Inflammatory macrophage treated with lipopolysaccharide for 4 hours (primary cell): ENCODE measurements at regions not wholly inside any gene's neighbourhood (a gene's known extent, or its start where the extent isn't known, plus 50 kb on each side); places are given as distances from the start of the nearest gene placed in this dataset.
"Not testable (repeated sequence)": the region's sequence is repeated elsewhere in the genome, so short reads cannot be mapped to it uniquely, and the experiment has no call there.

Experiments
- DNase-seq: peaks from one replicate; pipeline ENCODE4 v3.0.0-alpha.2; 2020

GRCh38 chr5:12095808-12096281 is 191.6 kb upstream of the CTNND2 start:
- no peak for DNase-seq

- DNase-seq = no peak
These were observed 189.3 kb upstream of the CTNND2 start for GRCh38 chr5:12093586-12093985.

GRCh38 chr5:12080761-12081160 is 176.5 kb upstream of the CTNND2 start:
- DNase-seq = no peak

- DNase-seq = not testable (repeated sequence)
These were observed 174.0 kb upstream of the CTNND2 start for GRCh38 chr5:12078286-12078685.

GRCh38 chr5:12073426-12073825 is 169.2 kb upstream of the CTNND2 start:
- DNase-seq = no peak

- DNase-seq = no peak
These were observed 168.2 kb upstream of the CTNND2 start for GRCh38 chr5:12072441-12072840.

- no peak for DNase-seq
These were observed 167.2 kb upstream of the CTNND2 start for GRCh38 chr5:12071455-12071854.

- peak; percentile 31 for DNase-seq
These were observed 119.5 kb upstream of the CTNND2 start for GRCh38 chr5:12023614-12024241.

- no peak for DNase-seq
These were observed 118.2 kb upstream of the CTNND2 start for GRCh38 chr5:12022444-12022843.

- DNase-seq = no peak
These were observed 115.1 kb upstream of the CTNND2 start for GRCh38 chr5:12019306-12019705.

- no peak for DNase-seq
These were observed 112.8 kb upstream of the CTNND2 start for GRCh38 chr5:12017007-12017406.

GRCh38 chr5:12016159-12016746 is 112.0 kb upstream of the CTNND2 start:
- DNase-seq = no peak

GRCh38 chr5:12013351-12013750 is 109.1 kb upstream of the CTNND2 start:
- DNase-seq = no peak

- DNase-seq = no peak
These were observed 99.4 kb upstream of the CTNND2 start for GRCh38 chr5:12003680-12004079.

GRCh38 chr5:11998397-11998796 is 94.2 kb upstream of the CTNND2 start:
- no peak for DNase-seq

GRCh38 chr5:11997942-11998341 is 93.7 kb upstream of the CTNND2 start:
- DNase-seq = no peak

- no peak for DNase-seq
These were observed 88.3 kb upstream of the CTNND2 start for GRCh38 chr5:11992518-11992917.

GRCh38 chr5:11985993-11986392 is 81.7 kb upstream of the CTNND2 start:
- DNase-seq = no peak

GRCh38 chr5:11984196-11984595 is 80.0 kb upstream of the CTNND2 start:
- no peak for DNase-seq

- DNase-seq = no peak
These were observed 77.7 kb upstream of the CTNND2 start for GRCh38 chr5:11981986-11982385.

- no peak for DNase-seq
These were observed 73.7 kb upstream of the CTNND2 start for GRCh38 chr5:11977904-11978303.

- no peak for DNase-seq
These were observed 69.2 kb upstream of the CTNND2 start for GRCh38 chr5:11973469-11973868.

GRCh38 chr5:11963227-11963626 is 59.0 kb upstream of the CTNND2 start:
- DNase-seq = no peak

GRCh38 chr5:11962122-11962521 is 57.9 kb upstream of the CTNND2 start:
- DNase-seq = no peak

- no peak for DNase-seq
These were observed 54.1 kb upstream of the CTNND2 start for GRCh38 chr5:11958321-11958720.
